SK-N-SH (cell line): ENCODE measurements at regions not wholly inside any gene's neighbourhood (a gene's known extent, or its start where the extent isn't known, plus 50 kb on each side); places are given as distances from the start of the nearest gene placed in this dataset.

Source experiments
- POLR2AphosphoS5 ChIP-seq: IDR thresholded peaks from 2 replicates; pipeline ENCODE4 v1.6.1; 2012; ENCODE audit warnings: low read depth, low read length
- TF ChIP-seq, protein P1 (sequence below): fragments of 200-600 bp; sonication (generic); IDR thresholded peaks from 2 replicates; pipeline ENCODE4 v1.6.1; 2017; ENCODE audit warnings: antibody characterized with exemption, mild to moderate bottlenecking, moderate library complexity

- TF ChIP-seq, protein P1, sequence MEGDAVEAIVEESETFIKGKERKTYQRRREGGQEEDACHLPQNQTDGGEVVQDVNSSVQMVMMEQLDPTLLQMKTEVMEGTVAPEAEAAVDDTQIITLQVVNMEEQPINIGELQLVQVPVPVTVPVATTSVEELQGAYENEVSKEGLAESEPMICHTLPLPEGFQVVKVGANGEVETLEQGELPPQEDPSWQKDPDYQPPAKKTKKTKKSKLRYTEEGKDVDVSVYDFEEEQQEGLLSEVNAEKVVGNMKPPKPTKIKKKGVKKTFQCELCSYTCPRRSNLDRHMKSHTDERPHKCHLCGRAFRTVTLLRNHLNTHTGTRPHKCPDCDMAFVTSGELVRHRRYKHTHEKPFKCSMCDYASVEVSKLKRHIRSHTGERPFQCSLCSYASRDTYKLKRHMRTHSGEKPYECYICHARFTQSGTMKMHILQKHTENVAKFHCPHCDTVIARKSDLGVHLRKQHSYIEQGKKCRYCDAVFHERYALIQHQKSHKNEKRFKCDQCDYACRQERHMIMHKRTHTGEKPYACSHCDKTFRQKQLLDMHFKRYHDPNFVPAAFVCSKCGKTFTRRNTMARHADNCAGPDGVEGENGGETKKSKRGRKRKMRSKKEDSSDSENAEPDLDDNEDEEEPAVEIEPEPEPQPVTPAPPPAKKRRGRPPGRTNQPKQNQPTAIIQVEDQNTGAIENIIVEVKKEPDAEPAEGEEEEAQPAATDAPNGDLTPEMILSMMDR = no peak
- no peak for TF ChIP-seq POLR2AphosphoS5
Observed at GRCh38 chr11:23556163-23556750, 696.0 kb upstream of the CCDC179 start.
